ENCODE measurements at regions not wholly inside any gene's neighbourhood (a gene's known extent, or its start where the extent isn't known, plus 50 kb on each side); places are given as distances from the start of the nearest gene placed in this dataset.

- TF ChIP-seq CTCF (IDR thresholded peaks at IDR 0.05; ENCODE audit: low read depth, low read length, missing control alignments) = no peak
- no peak for DNase-seq (ENCODE audit: extremely low read depth, low read depth)
- no peak overlapping the region for H3K4me3 ChIP-seq (replicated peaks; ENCODE audit: low read depth, low read length)
Measured at GRCh38 chr15:94107652-94108051, 123.7 kb upstream of the MCTP2 start.

- no peak overlapping the region for H3K4me3 ChIP-seq (replicated peaks; ENCODE audit: low read depth, low read length)
- no peak for TF ChIP-seq CTCF (IDR thresholded peaks at IDR 0.05; ENCODE audit: low read depth, low read length, missing control alignments)
- no peak for DNase-seq (ENCODE audit: extremely low read depth, low read depth)
Measured at GRCh38 chr15:94105760-94106159, 125.6 kb upstream of the MCTP2 start.

GRCh38 chr15:94100863-94101262 is 130.5 kb upstream of the MCTP2 start:
- TF ChIP-seq CTCF (IDR thresholded peaks at IDR 0.05; ENCODE audit: low read depth, low read length, missing control alignments) = no peak
- H3K4me3 ChIP-seq (replicated peaks; ENCODE audit: low read depth, low read length) = no peak overlapping the region
- DNase-seq (ENCODE audit: extremely low read depth, low read depth) = no peak

- no peak for DNase-seq (ENCODE audit: extremely low read depth, low read depth)
- TF ChIP-seq CTCF (IDR thresholded peaks at IDR 0.05; ENCODE audit: low read depth, low read length, missing control alignments) = no peak
- H3K4me3 ChIP-seq (replicated peaks; ENCODE audit: low read depth, low read length) = no peak overlapping the region
Measured at GRCh38 chr15:94099574-94099960, 131.8 kb upstream of the MCTP2 start.

DNA sequence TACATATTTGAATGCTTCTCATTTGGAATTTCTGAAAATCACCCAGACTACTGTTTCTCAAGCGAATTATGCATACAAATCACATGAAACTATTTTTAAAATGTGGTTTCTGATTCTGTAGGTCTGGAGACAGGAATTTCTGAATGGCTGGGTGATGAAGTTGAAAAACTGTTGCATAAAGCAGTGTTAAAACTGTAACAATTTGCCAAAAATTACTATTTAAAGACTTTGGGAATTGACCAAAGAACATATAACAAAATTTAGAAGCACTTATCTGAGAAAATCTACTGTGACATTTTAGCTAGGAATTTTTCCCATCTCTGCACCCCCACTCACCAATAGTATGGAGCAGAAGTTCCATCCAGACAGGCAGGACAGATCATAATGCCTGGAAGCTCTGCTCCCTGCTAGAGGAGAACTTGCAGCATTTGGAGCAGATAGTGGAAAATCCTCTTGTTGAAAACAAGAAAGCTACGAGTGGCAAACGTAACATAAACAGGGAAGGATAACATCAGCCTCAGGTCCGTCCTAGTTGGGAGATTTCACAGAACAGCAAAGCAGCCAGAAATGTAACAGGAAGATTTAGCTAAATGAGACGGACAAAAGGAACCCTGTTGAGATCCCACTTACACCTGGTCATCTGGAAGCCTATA is 132.3 kb upstream of the MCTP2 start:
- TF ChIP-seq CTCF (IDR thresholded peaks at IDR 0.05; ENCODE audit: low read depth, low read length, missing control alignments) = no peak
- DNase-seq (ENCODE audit: extremely low read depth, low read depth) = no peak
- H3K4me3 ChIP-seq (replicated peaks; ENCODE audit: low read depth, low read length) = no peak overlapping the region

DNA sequence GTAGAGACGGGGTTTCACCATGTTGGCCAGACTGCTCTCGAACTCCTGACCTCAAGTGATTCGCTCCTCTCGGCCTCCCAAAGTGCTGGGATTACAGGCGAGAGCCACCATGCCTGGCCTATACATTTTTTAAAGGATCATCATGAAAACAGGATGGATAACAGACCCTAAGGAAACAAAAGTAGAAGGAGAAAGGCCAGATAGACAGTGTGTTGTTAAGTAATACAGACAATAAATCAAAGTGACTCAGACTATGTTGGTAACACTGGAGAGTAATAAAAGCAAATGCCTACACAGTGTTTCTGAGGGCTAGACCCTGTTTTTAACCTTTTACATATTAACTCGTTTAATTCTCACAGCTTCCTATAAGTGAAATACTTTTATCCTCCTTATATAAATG is 133.8 kb upstream of the MCTP2 start:
- DNase-seq (ENCODE audit: extremely low read depth, low read depth) = no peak
- TF ChIP-seq CTCF (IDR thresholded peaks at IDR 0.05; ENCODE audit: low read depth, low read length, missing control alignments) = no peak

DNA sequence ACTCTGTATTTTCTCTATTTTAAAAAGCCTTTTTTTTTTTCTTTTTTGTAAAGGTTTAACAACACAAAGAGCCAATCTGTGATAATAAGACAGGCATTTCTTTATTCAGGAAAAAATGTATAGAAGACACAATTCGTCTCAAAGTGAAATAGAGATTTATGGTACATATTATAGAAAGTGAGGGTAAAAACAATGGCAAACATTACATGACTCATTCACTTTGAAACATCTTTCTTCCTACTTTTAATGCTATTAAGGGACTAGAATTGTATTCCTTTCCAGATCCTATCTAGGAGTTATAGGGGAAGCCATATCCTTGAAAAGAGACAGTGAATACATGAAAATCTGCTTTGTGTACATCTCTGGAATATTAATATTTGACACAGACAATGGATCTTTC is 137.1 kb upstream of the MCTP2 start:
- no peak overlapping the region for H3K4me3 ChIP-seq (replicated peaks; ENCODE audit: low read depth, low read length)
- no peak for TF ChIP-seq CTCF (IDR thresholded peaks at IDR 0.05; ENCODE audit: low read depth, low read length, missing control alignments)
- no peak for DNase-seq (ENCODE audit: extremely low read depth, low read depth)

More for the DNA sequence above, 133.8 kb upstream of the MCTP2 start:
- H3K4me3 ChIP-seq (replicated peaks; ENCODE audit: low read depth, low read length) = no peak overlapping the region
